Ecto neural progenitor cell (in vitro differentiated cells): ENCODE measurements at regions not wholly inside any gene's neighbourhood (a gene's known extent, or its start where the extent isn't known, plus 50 kb on each side); places are given as distances from the start of the nearest gene placed in this dataset.
"Not testable (repeated sequence)": the region's sequence is repeated elsewhere in the genome, so short reads cannot be mapped to it uniquely, and the experiment has no call there.

ENCODE experiments used
- DNase-seq: peaks from one replicate; pipeline ENCODE4 v3.0.0-alpha.2; 2018; ENCODE audit warnings: low spot score

- no peak for DNase-seq
These were observed 95.3 kb upstream of the MAGI2 start for GRCh38 chr7:79548727-79549126.

- no peak for DNase-seq
These were observed 93.7 kb upstream of the MAGI2 start for GRCh38 chr7:79547132-79547531.

- no peak for DNase-seq
These were observed 87.1 kb upstream of the MAGI2 start for GRCh38 chr7:79540592-79540991.

- no peak for DNase-seq
These were observed 80.7 kb upstream of the MAGI2 start for GRCh38 chr7:79534128-79534527.

DNA sequence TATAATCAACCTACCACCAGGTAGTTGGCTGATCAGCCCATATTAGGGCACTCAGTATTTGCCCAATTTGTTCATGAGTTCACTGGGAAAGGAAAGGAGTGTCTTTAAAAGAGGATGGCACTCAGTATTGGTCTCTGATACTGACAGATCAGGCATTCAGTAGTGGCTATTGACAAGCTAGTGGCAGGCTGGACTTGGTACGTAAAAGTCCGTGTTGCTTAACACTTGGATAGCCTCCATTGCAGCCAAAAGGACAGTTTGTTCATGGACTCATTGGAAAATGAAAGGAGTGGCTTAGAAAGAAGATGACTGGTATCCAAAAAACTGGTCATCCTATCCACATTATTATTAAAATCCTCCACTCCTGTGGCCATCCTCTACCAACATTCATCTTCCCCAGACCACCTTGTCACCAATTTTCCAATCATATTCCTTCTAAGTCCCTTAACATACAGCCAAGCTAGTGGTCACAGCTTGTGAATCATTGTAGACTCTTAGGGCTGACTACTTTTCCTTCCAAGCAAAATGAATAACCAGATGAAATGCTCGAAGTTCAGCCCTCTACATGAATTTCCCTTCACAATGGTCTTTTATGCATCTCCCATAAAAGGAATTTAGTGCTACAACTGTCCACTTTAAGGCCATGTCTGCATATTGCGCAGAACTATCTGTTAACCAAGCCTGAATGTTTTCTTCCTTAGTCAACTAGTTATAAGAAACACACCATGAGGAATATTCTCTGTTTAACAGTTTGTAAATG lies 78.6 kb upstream of the MAGI2 start:
- DNase-seq = no peak

DNA sequence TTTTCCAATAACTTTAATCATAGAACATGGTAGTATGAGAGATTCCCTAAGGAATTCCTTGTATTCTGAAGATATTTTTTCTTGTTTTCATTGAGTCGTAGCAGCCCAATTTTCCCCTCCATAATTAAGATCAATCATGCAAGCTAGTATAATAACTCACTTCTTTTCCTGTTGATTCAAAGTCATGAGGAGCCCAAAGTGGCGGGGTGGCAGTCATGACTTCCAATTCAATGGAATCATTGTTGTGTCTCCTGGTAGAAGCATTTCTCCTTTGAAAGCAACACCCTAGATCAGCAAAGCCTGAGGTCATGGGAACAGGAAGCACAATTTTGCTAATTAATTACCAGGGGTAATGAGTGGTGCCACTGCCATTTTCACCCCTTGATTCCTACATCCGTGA lies 77.6 kb upstream of the MAGI2 start:
- no peak for DNase-seq

- DNase-seq = no peak
These were observed 76.4 kb upstream of the MAGI2 start for GRCh38 chr7:79529881-79530235.

GRCh38 chr7:79529214-79529880 lies 75.9 kb upstream of the MAGI2 start:
- DNase-seq = no peak

GRCh38 chr7:79528421-79528820 lies 75.0 kb upstream of the MAGI2 start:
- no peak for DNase-seq

DNA sequence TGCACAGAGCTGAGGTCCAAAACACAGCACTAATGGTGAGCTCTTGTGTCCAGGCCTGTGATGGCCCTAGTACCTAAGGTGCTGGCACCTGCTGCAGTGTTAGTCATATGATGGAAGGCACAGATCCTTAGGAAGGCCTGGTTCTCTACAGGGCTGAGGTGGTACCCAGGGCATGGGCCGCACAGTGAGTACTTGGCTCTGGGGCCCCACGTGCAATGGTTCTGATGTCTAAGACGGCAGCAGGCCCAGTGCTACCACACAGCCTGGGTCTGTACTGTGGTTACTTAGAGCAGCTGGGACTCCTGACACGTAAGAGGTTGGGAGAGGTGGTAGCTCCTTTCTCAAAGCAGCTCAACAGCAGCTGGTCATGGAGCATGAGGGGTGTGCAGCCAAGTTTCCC lies 70.6 kb upstream of the MAGI2 start:
- DNase-seq = no peak

GRCh38 chr7:79523436-79523835 lies 70.0 kb upstream of the MAGI2 start:
- no peak for DNase-seq

DNA sequence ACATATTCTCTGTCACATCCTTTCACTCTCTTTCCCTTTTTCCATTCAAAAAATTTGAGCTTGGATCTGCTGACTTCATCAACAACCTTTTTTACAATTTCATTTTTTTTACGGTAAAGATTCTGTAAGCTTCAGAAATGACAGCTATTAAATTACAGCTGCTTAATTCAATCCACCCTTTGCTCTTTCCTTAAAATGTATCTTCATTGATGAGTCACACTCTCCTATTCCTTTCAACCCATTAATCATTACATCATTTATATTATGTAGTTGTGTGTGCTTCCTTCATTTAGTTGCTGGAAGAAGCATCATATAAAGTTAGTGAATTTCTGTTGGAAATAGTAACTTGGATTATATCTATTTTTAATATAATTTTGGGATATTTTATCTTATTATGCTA lies 67.1 kb upstream of the MAGI2 start:
- no peak for DNase-seq

DNA sequence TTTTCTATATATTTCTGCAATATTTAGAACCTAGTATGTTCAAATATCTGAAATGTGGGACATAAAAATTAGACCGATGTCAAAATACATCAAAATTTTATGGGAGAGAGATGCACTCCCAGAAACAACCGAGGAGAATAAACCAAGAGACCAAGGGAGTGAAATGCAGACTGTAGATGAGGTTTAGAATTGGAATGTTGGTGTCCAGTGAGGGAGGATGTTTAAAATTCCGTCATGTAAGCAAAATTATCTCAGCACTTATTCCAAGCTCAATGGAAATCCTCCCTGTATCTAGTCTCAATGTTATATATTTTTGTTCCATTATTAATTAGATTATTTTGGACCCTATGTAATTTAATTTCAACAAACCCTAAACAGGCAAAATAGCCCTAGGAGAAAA lies 61.9 kb upstream of the MAGI2 start:
- no peak for DNase-seq

GRCh38 chr7:79513261-79513660 lies 59.8 kb upstream of the MAGI2 start:
- DNase-seq = no peak

DNA sequence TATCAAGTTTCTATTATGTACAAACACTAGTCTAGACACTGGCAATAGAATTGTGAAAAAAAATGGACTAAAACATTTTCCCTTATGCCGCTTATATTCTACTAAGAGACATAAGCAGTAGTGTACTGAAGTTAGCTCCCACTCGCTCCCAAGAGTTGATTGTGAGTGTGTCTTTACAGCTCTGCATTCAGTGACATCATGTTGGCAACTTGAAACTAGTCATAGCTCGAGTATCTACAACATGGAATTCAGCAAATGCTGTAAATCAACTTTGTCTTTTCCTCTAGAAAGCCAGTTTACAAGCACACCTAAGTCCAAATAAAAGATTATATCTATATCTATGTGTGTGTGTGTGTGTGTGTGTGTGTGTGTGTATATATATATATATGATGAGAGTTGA lies 58.8 kb upstream of the MAGI2 start:
- no peak for DNase-seq

GRCh38 chr7:79511056-79511455 lies 57.6 kb upstream of the MAGI2 start:
- DNase-seq = not testable (repeated sequence)

DNA sequence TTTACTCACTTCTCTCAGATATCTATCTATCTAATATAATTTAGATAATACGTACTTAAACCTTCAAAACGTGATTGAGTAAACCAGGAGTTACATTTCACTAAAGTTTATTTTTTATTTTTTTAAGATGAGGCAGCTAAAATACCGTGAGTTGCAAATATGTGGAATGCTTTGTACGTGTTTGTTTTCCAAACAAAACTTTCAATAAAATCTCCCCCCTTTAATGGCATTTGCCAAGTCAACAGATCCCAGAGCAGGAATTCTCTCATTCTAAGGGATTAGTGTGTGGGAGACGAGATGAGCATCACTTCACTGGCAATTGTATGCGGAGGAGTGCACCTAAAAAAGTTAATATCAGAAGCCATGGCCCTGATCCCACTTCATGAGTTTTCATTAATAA lies 53.7 kb upstream of the MAGI2 start:
- DNase-seq = no peak

- no peak for DNase-seq
These were observed 53.0 kb upstream of the MAGI2 start for GRCh38 chr7:79506481-79506880.

DNA sequence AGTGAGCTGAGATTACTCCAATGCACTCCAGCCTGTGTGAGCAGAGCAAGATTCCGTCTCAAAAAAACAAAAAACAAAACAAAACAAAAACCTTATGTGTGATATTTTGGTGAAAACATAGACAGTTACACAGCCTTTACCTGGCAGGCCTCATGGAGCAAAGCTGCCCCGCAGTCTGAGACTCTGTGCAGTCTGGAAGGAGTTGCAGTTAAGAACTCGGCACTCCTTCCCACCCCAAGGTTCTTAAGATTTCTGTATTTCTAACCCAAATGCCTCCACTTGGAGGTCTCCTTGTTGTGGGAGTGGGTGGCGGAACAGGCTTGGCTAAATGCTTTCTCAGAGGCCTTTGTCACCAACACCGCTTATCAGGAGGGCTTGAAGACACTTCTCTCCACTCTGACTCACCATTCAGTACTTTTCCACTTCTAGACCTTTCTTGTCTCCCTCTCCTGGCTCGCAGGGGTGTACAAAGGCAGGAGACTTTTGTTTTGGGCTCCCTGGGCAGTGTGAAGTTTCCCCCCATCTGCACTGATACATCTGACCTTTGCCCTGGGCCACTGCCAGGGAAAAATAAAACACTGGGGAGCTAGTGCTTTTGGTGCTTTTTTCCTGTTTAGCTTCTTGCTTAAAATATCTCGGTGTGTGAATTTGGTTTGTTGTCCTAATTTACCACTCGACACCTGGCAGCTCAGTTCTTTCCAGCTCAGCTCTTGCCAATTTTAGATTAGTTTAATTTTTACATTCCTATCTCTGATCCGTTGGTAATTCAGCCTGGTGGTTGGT lies 51.3 kb upstream of the MAGI2 start:
- no peak for DNase-seq
